Gastrocnemius medialis (tissue), 4 donors: ENCODE measurements at regions not wholly inside any gene's neighbourhood (a gene's known extent, or its start where the extent isn't known, plus 50 kb on each side); places are given as distances from the start of the nearest gene placed in this dataset.

Experiments used
- POLR2A ChIP-seq, 2 donors: fragments of 450-650 bp; IDR thresholded peaks; one replicate each; pipeline ENCODE4 v1.6.1; 2017; ENCODE audit warnings: antibody characterized with exemption in 2 of 2, mild to moderate bottlenecking in 2 of 2, moderate library complexity in 2 of 2
- TF ChIP-seq, protein P1 (sequence below), 5 experiments: fragments of 450-650 bp in 3 of 5; fragments of 200-600 bp in 2 of 5; sonication (generic) in 2 of 5; IDR thresholded peaks in 4 of 5; conservative IDR thresholded peaks in 1 of 5; 1 replicate in 4 of 5; 2 replicates in 1 of 5; pipeline ENCODE4 v1.5.1; 2016 to 2019; ENCODE audit warnings: antibody characterized with exemption in 5 of 5, mild to moderate bottlenecking in 3 of 5, moderate library complexity in 3 of 5

DNA sequence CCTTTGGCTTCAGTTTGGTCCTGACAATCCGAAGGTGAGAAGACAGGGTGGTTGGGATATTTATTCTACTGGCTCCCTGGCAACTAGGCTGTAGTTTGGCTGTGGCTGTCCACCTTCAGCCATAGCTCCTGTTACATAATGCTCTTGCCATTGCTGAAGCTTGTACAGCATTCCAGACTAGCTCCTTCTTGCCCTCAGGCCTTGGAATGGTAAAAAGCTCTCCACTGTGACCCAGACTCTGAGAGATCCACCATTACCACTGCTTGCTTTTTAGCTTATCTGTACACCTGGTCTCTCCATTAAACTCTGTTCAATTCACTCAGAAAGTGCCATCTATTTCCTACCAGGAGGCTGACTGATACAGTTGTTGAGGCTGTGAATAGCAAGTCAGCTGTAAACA, 231.8 kb upstream of the MON1B start:
- TF ChIP-seq, protein P1, sequence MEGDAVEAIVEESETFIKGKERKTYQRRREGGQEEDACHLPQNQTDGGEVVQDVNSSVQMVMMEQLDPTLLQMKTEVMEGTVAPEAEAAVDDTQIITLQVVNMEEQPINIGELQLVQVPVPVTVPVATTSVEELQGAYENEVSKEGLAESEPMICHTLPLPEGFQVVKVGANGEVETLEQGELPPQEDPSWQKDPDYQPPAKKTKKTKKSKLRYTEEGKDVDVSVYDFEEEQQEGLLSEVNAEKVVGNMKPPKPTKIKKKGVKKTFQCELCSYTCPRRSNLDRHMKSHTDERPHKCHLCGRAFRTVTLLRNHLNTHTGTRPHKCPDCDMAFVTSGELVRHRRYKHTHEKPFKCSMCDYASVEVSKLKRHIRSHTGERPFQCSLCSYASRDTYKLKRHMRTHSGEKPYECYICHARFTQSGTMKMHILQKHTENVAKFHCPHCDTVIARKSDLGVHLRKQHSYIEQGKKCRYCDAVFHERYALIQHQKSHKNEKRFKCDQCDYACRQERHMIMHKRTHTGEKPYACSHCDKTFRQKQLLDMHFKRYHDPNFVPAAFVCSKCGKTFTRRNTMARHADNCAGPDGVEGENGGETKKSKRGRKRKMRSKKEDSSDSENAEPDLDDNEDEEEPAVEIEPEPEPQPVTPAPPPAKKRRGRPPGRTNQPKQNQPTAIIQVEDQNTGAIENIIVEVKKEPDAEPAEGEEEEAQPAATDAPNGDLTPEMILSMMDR (IDR thresholded peaks at IDR 0.05 in 4 of 5, conservative IDR thresholded peaks at IDR 0.05 in 1 of 5): no peak
- no peak for TF ChIP-seq POLR2A (IDR thresholded peaks at IDR 0.05)
